ENCODE measurements at regions not wholly inside any gene's neighbourhood (a gene's known extent, or its start where the extent isn't known, plus 50 kb on each side); places are given as distances from the start of the nearest gene placed in this dataset.

DNA sequence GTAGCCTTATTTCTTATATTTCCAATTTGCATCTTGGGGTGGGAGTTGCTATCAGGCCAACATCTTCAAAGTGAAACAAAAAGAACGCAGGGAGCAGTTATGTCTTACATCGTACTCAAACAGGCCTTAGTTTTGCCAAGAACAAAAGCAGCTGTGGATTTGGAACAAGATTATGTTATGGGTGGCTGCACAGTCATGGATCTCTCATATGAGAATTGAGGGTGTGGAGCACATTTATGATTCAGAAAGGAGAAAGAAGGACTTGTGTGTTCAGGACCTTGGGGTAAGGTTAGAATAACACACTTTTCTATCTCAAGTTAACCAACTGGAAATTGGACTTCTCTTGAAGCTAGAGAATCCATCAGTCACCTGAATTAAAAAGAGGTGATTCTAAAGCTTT lies 259.9 kb downstream of the FOXA2 start:
- no peak overlapping the region for H3K4me3 ChIP-seq (ENCODE audit: low read length)
- no peak for DNase-seq (ENCODE audit: low read depth)
- TF ChIP-seq, protein P1, sequence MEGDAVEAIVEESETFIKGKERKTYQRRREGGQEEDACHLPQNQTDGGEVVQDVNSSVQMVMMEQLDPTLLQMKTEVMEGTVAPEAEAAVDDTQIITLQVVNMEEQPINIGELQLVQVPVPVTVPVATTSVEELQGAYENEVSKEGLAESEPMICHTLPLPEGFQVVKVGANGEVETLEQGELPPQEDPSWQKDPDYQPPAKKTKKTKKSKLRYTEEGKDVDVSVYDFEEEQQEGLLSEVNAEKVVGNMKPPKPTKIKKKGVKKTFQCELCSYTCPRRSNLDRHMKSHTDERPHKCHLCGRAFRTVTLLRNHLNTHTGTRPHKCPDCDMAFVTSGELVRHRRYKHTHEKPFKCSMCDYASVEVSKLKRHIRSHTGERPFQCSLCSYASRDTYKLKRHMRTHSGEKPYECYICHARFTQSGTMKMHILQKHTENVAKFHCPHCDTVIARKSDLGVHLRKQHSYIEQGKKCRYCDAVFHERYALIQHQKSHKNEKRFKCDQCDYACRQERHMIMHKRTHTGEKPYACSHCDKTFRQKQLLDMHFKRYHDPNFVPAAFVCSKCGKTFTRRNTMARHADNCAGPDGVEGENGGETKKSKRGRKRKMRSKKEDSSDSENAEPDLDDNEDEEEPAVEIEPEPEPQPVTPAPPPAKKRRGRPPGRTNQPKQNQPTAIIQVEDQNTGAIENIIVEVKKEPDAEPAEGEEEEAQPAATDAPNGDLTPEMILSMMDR (conservative IDR thresholded peaks at IDR 0.05; ENCODE audit: low read length) = no peak

DNA sequence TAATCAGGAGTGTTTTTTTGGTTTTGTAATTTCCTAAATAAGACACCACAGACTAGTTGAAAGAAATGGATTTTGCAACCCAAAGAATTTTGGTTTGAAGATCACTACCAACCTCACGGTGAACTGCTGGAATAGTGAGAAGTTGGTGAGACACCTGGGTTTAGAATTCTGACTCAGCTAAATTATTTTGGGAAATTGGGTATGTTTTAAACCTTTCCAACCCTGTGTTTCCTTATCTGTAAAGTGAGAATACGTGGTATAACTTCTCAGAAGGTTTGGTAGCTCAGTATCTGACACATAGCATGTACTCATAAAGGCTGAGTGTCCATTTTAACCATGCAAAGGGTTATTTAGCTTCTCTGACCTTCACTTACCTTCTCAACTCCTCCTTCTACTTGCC lies 261.9 kb downstream of the FOXA2 start:
- H3K4me3 ChIP-seq (ENCODE audit: low read length) = no peak overlapping the region
- TF ChIP-seq, protein P1 (conservative IDR thresholded peaks at IDR 0.05; ENCODE audit: low read length) = no peak
- no peak for DNase-seq (ENCODE audit: low read depth)

DNA sequence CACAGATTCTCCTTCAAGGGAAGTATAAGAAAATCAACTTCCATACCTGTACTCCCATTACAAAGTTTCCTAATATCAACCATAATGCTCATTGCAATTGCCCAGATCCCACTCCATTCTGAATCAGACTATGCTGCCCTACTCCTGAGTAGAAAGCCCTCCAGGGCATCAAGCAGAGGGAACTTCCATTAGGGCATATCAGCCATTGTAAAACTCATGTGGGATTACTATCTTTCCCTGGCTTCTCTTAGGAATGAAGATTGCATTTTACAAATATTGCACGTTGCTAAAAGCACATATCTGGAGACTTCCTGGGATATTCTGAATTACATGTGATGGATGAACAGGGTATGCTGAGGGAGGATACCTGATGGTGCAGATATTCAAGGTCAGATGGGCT lies 263.2 kb downstream of the FOXA2 start:
- TF ChIP-seq, protein P1 (conservative IDR thresholded peaks at IDR 0.05; ENCODE audit: low read length) = no peak

DNA sequence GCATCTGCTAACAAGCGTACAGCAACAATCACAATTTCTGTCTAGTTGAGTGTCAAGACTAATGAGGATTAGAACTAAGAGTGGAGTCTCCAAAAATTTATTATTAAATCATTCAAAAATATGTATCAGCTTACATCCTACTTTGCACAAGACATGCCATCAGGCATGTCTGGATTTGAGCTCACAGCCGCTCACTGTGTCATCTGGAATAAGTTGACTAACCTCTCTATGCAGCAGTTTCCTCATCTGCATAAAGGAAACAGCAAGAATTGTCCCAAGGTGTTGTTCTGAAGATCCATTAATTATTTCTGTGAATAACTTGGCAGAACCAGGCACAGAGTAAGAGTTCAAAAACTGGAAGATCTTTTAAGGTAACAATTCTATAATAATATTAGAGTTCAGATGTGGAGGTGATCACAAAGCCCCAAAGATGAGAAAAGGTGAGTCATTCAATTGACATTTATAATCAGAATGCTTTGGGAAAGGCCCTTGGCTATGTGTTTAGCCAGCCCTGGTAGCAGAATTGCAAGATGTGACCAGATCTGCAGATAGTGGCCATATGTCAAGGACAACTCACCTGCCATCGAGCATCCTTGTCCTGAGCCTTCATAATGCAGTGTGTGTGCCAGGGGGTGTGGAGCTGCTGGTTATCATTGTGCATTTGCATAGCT lies 264.0 kb downstream of the FOXA2 start:
- no peak overlapping the region for H3K4me3 ChIP-seq (ENCODE audit: low read length)
- TF ChIP-seq, protein P1 (conservative IDR thresholded peaks at IDR 0.05; ENCODE audit: low read length) = no peak
- no peak for DNase-seq (ENCODE audit: low read depth)

More for the DNA sequence above, 263.2 kb downstream of the FOXA2 start:
- DNase-seq (ENCODE audit: low read depth) = no peak
- no peak overlapping the region for H3K4me3 ChIP-seq (ENCODE audit: low read length)

DNA sequence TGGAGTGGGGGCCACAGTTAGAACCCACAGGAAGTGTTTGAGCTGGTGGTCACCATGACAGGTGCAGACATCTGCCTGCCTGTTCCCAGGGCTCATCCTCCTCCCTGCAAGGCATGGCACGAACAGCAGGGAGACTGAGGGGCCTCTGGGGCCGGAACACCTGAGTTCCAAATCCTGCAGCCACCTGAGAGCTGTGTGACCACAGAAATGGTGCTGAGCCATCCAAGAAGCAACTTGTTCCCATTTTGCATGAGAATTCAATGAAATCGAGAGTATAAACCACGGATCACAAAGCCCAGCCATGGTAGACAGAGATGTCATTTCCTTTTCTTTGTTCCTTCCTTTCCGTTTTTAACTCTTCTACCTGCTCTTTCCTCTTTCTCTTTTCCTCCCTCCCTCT lies 268.6 kb downstream of the FOXA2 start:
- no peak overlapping the region for H3K4me3 ChIP-seq (ENCODE audit: low read length)
- DNase-seq (ENCODE audit: low read depth) = no peak
- TF ChIP-seq, protein P1 (conservative IDR thresholded peaks at IDR 0.05; ENCODE audit: low read length) = no peak

DNA sequence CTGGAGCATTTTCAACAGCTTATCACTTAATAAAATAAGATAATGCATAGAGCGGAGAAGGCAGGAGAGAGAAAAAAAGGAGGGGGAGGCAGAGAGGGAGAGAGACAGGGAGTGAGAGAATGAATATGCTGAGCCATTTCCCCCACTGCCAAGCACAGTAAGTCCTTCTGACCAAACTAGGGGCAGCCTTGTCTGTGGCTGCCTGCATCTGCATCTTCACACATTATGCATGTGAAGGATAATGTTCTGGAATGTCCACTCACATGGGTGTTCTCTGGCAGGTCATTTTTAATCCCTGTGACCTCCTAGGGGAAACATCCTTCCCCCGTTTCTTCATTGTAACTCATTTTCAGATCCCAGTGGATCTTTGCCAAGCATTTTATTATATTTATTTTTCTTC lies 269.3 kb downstream of the FOXA2 start:
- DNase-seq (ENCODE audit: low read depth) = no peak
- H3K4me3 ChIP-seq (ENCODE audit: low read length) = no peak overlapping the region
- TF ChIP-seq, protein P1 (conservative IDR thresholded peaks at IDR 0.05; ENCODE audit: low read length) = no peak

DNA sequence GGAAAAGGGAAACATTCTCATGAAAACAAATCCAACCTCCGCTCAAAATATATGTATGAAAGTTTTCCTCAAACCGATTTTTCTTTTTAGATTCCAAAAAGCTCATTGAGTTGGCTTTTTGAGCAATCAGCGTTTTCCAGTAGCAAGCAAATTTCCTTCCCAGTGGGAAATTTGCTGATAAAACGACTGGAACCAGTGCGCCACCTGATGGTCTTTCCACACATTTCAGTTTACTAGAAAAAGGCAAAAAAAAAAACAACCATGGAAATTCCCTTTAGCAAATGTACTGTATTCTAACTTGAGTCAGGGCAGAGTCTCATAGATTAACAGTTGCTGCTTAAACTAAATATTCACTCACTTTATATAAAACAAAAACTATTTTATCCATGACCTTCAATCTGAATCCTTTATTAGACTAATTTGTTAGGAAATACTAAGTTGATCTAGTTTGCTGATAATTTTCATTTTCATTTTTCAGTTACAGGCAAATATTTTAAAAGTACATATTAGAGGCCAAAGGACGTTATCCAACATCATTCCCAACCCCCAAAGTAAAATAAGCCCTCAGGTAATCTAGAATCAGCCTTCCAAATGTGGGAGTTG lies 271.5 kb downstream of the FOXA2 start:
- H3K4me3 ChIP-seq (ENCODE audit: low read length) = no peak overlapping the region
- TF ChIP-seq, protein P1 (conservative IDR thresholded peaks at IDR 0.05; ENCODE audit: low read length) = peak; percentile 76
- peak; percentile 40 for DNase-seq (ENCODE audit: low read depth)
